ENCODE measurements at regions not wholly inside any gene's neighbourhood (a gene's known extent, or its start where the extent isn't known, plus 50 kb on each side); places are given as distances from the start of the nearest gene placed in this dataset.
"Not testable (repeated sequence)": the region's sequence is repeated elsewhere in the genome, so short reads cannot be mapped to it uniquely, and the experiment has no call there.

DNA sequence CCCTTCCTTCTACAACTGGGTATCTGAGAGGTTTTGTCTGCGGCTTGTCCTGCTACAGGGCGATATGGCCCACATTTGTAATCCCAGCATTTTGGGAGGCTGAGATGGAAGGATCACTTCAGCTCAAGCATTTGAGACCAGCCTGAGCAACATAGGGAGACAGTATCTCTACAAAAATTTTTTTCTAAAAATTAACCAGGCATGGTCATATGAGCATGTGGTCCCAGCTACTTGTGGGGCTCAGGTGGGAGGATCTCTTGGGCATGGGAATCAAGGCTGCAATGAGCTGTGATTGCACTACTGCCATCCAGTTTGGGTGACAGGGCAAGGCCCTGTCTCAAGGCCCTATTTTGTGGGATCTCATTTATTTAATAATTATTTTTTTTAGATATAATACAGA, 420.6 kb upstream of the PABPC4L start:
- no peak overlapping the region for H3K4me2 ChIP-seq
- no peak overlapping the region for H3K27ac ChIP-seq
- no peaks in the 10 kb centered on the region for H3K36me3 ChIP-seq (ENCODE audit: insufficient read depth)
- no peak overlapping the region for H2AFZ ChIP-seq (ENCODE audit: low read depth)
- H3K9ac ChIP-seq, result no peak overlapping the region
- TF ChIP-seq, protein P1, sequence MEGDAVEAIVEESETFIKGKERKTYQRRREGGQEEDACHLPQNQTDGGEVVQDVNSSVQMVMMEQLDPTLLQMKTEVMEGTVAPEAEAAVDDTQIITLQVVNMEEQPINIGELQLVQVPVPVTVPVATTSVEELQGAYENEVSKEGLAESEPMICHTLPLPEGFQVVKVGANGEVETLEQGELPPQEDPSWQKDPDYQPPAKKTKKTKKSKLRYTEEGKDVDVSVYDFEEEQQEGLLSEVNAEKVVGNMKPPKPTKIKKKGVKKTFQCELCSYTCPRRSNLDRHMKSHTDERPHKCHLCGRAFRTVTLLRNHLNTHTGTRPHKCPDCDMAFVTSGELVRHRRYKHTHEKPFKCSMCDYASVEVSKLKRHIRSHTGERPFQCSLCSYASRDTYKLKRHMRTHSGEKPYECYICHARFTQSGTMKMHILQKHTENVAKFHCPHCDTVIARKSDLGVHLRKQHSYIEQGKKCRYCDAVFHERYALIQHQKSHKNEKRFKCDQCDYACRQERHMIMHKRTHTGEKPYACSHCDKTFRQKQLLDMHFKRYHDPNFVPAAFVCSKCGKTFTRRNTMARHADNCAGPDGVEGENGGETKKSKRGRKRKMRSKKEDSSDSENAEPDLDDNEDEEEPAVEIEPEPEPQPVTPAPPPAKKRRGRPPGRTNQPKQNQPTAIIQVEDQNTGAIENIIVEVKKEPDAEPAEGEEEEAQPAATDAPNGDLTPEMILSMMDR (conservative IDR thresholded peaks at IDR 0.05; ENCODE audit: low read depth, low read length), result no peak
- no peaks in the 10 kb centered on the region for H3K79me2 ChIP-seq (ENCODE audit: insufficient read depth, low read depth)
- no peaks in the 10 kb centered on the region for H3K27me3 ChIP-seq (ENCODE audit: insufficient read depth, low read depth)
- H4K20me1 ChIP-seq (ENCODE audit: insufficient read depth), result no peaks in the 10 kb centered on the region
- no peaks in the 10 kb centered on the region for H3K4me1 ChIP-seq (ENCODE audit: low read depth, poor library complexity, severe bottlenecking)
- H3K4me3 ChIP-seq (IDR thresholded peaks at IDR 0.05; ENCODE audit: insufficient read depth, low read depth, low read length), result no peak overlapping the region

DNA sequence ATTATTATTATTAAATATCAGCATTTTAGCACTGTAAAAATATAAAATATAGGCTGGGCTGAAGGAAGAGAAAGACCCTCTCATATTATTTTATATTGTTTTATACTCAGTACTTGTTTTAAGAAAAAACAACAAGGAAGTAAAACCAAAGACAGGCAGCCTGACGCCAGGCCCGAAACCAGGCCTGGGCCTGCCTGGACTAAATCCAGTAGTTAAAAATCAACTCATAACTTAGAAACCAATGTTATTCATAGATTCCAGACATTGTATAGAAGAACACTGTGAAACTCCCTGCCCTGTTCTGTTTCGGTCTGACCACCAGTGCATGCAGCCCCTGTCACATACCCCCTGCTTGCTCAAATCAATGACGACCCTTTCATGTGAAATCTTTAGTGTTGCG, 420.1 kb upstream of the PABPC4L start:
- H3K27me3 ChIP-seq (ENCODE audit: insufficient read depth, low read depth); H3K4me2 ChIP-seq; H4K20me1 ChIP-seq (ENCODE audit: insufficient read depth); H3K27ac ChIP-seq; H3K4me3 ChIP-seq (IDR thresholded peaks at IDR 0.05; ENCODE audit: insufficient read depth, low read depth, low read length); H3K79me2 ChIP-seq (ENCODE audit: insufficient read depth, low read depth); H3K9ac ChIP-seq; H3K4me1 ChIP-seq (ENCODE audit: low read depth, poor library complexity, severe bottlenecking); H2AFZ ChIP-seq (ENCODE audit: low read depth); H3K36me3 ChIP-seq (ENCODE audit: insufficient read depth): not testable (repeated sequence)

DNA sequence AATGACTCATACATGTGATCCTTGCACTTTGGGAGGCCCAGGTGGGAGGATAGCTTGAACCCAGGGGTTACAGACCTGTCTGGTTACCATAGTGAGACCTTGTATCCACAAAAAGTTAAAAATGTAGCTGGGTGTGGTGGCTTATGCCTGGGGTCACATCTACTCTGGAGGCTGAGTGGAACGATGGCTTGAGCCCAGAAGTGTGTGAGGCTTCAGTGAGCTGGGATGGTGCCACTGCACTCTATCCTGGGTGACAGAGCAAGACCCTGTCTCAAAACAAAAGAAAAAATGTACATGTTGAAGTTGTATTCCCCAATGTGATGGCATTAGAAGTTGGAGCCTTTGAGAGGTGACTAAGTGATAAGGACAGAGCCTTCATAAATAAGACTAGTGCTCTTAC, 409.4 kb upstream of the PABPC4L start:
- TF ChIP-seq, protein P1 (conservative IDR thresholded peaks at IDR 0.05; ENCODE audit: low read depth, low read length), result no peak
- Histone ChIP-seq H3K36me3 (ENCODE audit: insufficient read depth) (no peaks in the 10 kb centered on the region), H3K9ac (no peak overlapping the region), H3K27ac (no peak overlapping the region), H4K20me1 (ENCODE audit: insufficient read depth) (no peaks in the 10 kb centered on the region), H3K4me2 (no peak overlapping the region), H2AFZ (ENCODE audit: low read depth) (no peak overlapping the region), H3K4me1 (ENCODE audit: low read depth, poor library complexity, severe bottlenecking) (no peaks in the 10 kb centered on the region), H3K4me3 (IDR thresholded peaks at IDR 0.05; ENCODE audit: insufficient read depth, low read depth, low read length) (no peak overlapping the region), H3K79me2 (ENCODE audit: insufficient read depth, low read depth) (no peaks in the 10 kb centered on the region), H3K27me3 (ENCODE audit: insufficient read depth, low read depth) (no peaks in the 10 kb centered on the region)

DNA sequence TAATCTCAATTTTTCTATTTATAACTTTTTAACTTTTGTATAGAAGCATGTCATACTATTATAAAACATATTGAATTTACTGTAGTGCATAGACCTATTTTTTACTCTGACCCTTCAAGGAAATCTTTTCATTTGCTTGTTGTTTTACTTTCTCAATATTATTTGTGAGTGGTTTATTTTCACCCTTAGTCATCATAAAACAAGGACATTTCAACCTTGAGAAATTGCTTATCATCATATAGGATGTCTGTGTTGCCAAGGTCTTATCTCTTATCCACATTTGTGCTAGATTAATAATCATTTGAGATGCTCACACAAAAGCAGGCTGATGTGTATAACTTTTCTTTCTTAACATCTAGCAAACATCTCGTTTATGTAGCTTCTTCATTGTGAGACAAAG, 408.6 kb upstream of the PABPC4L start:
- no peak overlapping the region for H3K27ac ChIP-seq
- H3K36me3 ChIP-seq (ENCODE audit: insufficient read depth), result no peaks in the 10 kb centered on the region
- H3K79me2 ChIP-seq (ENCODE audit: insufficient read depth, low read depth), result no peaks in the 10 kb centered on the region
- H3K27me3 ChIP-seq (ENCODE audit: insufficient read depth, low read depth), result no peaks in the 10 kb centered on the region
- H3K4me3 ChIP-seq (IDR thresholded peaks at IDR 0.05; ENCODE audit: insufficient read depth, low read depth, low read length), result no peak overlapping the region
- H3K4me2 ChIP-seq, result no peak overlapping the region
- no peaks in the 10 kb centered on the region for H3K4me1 ChIP-seq (ENCODE audit: low read depth, poor library complexity, severe bottlenecking)
- no peak overlapping the region for H3K9ac ChIP-seq
- TF ChIP-seq, protein P1 (conservative IDR thresholded peaks at IDR 0.05; ENCODE audit: low read depth, low read length), result no peak
- H2AFZ ChIP-seq (ENCODE audit: low read depth), result no peak overlapping the region
- no peaks in the 10 kb centered on the region for H4K20me1 ChIP-seq (ENCODE audit: insufficient read depth)

DNA sequence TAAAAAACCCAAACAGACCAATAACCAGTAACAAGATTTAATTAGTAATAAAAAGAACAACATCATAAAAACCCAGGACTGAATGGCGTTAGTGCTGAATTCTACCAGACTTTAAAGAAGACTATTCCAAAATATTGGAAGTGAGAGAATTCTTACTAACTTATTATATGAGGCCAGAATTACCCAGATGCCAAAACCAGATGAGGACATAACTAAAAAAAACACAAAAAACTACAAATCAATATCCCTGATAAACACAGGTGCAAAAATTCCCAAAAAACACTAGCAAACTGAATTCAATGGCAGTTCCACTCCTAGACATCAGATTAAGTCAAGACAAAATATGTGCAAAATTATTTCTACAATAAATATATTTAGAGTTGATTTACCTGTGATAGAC, 400.1 kb upstream of the PABPC4L start:
- Histone ChIP-seq H3K4me2 (no peak overlapping the region), H4K20me1 (ENCODE audit: insufficient read depth) (no peaks in the 10 kb centered on the region), H2AFZ (ENCODE audit: low read depth) (no peak overlapping the region), H3K27me3 (ENCODE audit: insufficient read depth, low read depth) (no peaks in the 10 kb centered on the region), H3K4me1 (ENCODE audit: low read depth, poor library complexity, severe bottlenecking) (no peaks in the 10 kb centered on the region), H3K36me3 (ENCODE audit: insufficient read depth) (no peaks in the 10 kb centered on the region), H3K79me2 (ENCODE audit: insufficient read depth, low read depth) (no peaks in the 10 kb centered on the region), H3K9ac (no peak overlapping the region), H3K27ac (no peak overlapping the region), H3K4me3 (IDR thresholded peaks at IDR 0.05; ENCODE audit: insufficient read depth, low read depth, low read length) (no peak overlapping the region)
- TF ChIP-seq, protein P1 (conservative IDR thresholded peaks at IDR 0.05; ENCODE audit: low read depth, low read length), result no peak
